ENCODE measurements at regions not wholly inside any gene's neighbourhood (a gene's known extent, or its start where the extent isn't known, plus 50 kb on each side); places are given as distances from the start of the nearest gene placed in this dataset.

DNA sequence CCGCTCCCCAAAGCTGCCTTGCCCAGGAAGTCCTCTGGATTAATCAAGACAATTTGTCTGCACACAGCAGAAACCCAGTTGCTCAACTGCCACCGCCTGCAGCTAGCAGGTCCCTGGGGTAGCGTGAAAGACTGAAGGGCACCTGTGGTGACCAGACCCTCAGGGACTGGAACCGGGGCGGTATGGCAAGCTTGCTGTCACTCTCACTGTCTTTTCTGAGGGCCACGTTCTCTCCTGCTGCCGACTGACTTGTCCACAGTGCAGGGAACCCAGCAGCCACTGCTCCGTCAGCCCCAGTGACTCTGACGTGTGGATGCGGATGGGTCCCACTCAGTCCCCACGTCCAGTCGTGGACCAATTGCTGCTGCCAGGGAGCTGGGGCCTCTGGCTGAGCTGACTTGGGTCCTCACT is 72.8 kb upstream of the PMEPA1 start:
- Histone ChIP-seq H4K5ac (ENCODE audit: low read depth, low read length) (no peak overlapping the region), H3K23ac (ENCODE audit: low read depth, low read length) (no peak overlapping the region), H2AK5ac (ENCODE audit: low read depth, low read length) (no peak overlapping the region), H2AK9ac (replicated peaks; ENCODE audit: low read depth, low read length, poor library complexity) (no peak overlapping the region), H2BK5ac (ENCODE audit: low read depth, low read length, poor library complexity, severe bottlenecking) (no peak overlapping the region), H3K4me1 (ENCODE audit: control insufficient read depth, insufficient read depth, low read length) (no peaks in the 10 kb centered on the region), H3K36me3 (ENCODE audit: control insufficient read depth, insufficient read depth, low read length) (no peaks in the 10 kb centered on the region), H3K9me3 (ENCODE audit: control insufficient read depth, insufficient read depth, low read length) (no peaks in the 10 kb centered on the region), H4K8ac (ENCODE audit: low read depth in 2 of 2, low read length in 2 of 2) (no peak overlapping the region), H3K4me2 (ENCODE audit: low read depth, low read length) (no peak overlapping the region), H3K9ac (ENCODE audit: low read depth, low read length) (no peak overlapping the region), H3K4ac (ENCODE audit: low read depth, low read length) (no peak overlapping the region), H3K18ac (ENCODE audit: low read depth, low read length) (no peak overlapping the region), H3K14ac (replicated peaks; ENCODE audit: low read depth, low read length) (no peak overlapping the region), H2BK120ac (ENCODE audit: low read depth, low read length) (no peak overlapping the region), H3K4me3 (ENCODE audit: insufficient read depth, low read depth, low read length) (no peak overlapping the region), H2AFZ (replicated peaks; ENCODE audit: low read length, poor library complexity) (no peak overlapping the region), H3K9me1 (ENCODE audit: insufficient read depth, low read length) (no peaks in the 10 kb centered on the region), H2BK15ac (ENCODE audit: low read depth, low read length) (no peak overlapping the region), H4K20me1 (ENCODE audit: insufficient read depth, low read length) (no peaks in the 10 kb centered on the region), H4K91ac (ENCODE audit: insufficient read depth, low read depth, low read length) (no peak overlapping the region), H2BK20ac (ENCODE audit: low read depth, low read length) (no peak overlapping the region), H3K79me1 (ENCODE audit: low read depth in 1 of 2, low read length in 2 of 2) (no peaks in the 10 kb centered on the region), H3K27me3 (ENCODE audit: control insufficient read depth, insufficient read depth, low read length) (peaks cover 2% of the 10 kb centered on the region; the same call in 1 of the 2 replicates), H3K27ac (ENCODE audit: insufficient read depth, low read length) (no peak overlapping the region), H3K56ac (ENCODE audit: extremely low read depth, insufficient read depth, low read length) (no peak overlapping the region)
- BruUV-seq (replicated peaks): no TSS peak
- ChIA-PET CTCF (no interaction called here), POLR2A (ENCODE audit: unreplicated experiment) (no interaction called here)
- intact Hi-C loops (cut with micrococcal nuclease): no loop called here
- in situ Hi-C loops (cut with MboI; ENCODE audit: low sequenced_read_pairs): no loop called here
- 60% methylated on average over 4 of the region's 12 CpGs; no CpG with 5 or more reads in 1 of the 2 experiments for WGBS, 2 experiments (ENCODE audit: extremely low coverage in 2 of 2, insufficient read length in 1 of 2)
- no peak for DNase-seq
- ATAC-seq (ENCODE audit: low read depth): no peak
- dilution Hi-C loops (cut with HindIII; ENCODE audit: low sequenced_read_pairs, unreplicated experiment): no loop called here
- TF ChIP-seq, protein P1, sequence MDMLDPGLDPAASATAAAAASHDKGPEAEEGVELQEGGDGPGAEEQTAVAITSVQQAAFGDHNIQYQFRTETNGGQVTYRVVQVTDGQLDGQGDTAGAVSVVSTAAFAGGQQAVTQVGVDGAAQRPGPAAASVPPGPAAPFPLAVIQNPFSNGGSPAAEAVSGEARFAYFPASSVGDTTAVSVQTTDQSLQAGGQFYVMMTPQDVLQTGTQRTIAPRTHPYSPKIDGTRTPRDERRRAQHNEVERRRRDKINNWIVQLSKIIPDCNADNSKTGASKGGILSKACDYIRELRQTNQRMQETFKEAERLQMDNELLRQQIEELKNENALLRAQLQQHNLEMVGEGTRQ (IDR thresholded peaks at IDR 0.05; ENCODE audit: low read depth, low read length): no peak
- TF ChIP-seq, protein P2, sequence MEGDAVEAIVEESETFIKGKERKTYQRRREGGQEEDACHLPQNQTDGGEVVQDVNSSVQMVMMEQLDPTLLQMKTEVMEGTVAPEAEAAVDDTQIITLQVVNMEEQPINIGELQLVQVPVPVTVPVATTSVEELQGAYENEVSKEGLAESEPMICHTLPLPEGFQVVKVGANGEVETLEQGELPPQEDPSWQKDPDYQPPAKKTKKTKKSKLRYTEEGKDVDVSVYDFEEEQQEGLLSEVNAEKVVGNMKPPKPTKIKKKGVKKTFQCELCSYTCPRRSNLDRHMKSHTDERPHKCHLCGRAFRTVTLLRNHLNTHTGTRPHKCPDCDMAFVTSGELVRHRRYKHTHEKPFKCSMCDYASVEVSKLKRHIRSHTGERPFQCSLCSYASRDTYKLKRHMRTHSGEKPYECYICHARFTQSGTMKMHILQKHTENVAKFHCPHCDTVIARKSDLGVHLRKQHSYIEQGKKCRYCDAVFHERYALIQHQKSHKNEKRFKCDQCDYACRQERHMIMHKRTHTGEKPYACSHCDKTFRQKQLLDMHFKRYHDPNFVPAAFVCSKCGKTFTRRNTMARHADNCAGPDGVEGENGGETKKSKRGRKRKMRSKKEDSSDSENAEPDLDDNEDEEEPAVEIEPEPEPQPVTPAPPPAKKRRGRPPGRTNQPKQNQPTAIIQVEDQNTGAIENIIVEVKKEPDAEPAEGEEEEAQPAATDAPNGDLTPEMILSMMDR (conservative IDR thresholded peaks at IDR 0.05; ENCODE audit: low read depth, low read length): no peak

All from IMR-90 (cell line).